HFFc6 (cell line): ENCODE measurements at regions not wholly inside any gene's neighbourhood (a gene's known extent, or its start where the extent isn't known, plus 50 kb on each side); places are given as distances from the start of the nearest gene placed in this dataset.

ENCODE experiments used
- DNase-seq: peaks from one replicate; pipeline ENCODE4 v3.0.0-alpha.2; 2018
- H3K27ac Mint-ChIP-seq: 2 replicates; pipeline ENCODE4 v1.8.0; 2020; ENCODE audit warnings: mild to moderate bottlenecking, mixed read lengths
- H3K27me3 Mint-ChIP-seq: 2 replicates; pipeline ENCODE4 v1.8.0; 2021; ENCODE audit warnings: mild to moderate bottlenecking, moderate library complexity, mixed read lengths; ENCODE audit not compliant: insufficient read depth
- H3K36me3 Mint-ChIP-seq: 2 replicates; pipeline ENCODE4 v1.8.0; 2021; ENCODE audit warnings: low read depth, mixed read lengths
- H3K4me1 Mint-ChIP-seq: 2 replicates; pipeline ENCODE4 v1.8.0; 2020; ENCODE audit warnings: low read depth, mixed read lengths
- H3K4me3 Mint-ChIP-seq: 2 replicates; pipeline ENCODE4 v1.8.0; 2020; ENCODE audit warnings: mild to moderate bottlenecking, moderate library complexity, mixed read lengths
- H3K9me3 Mint-ChIP-seq: 2 replicates; pipeline ENCODE4 v1.8.0; 2020; ENCODE audit warnings: mild to moderate bottlenecking, mixed read lengths
- TF ChIP-seq, protein P1 (sequence below): fragments of 200-600 bp; sonication (generic); IDR thresholded peaks from 2 replicates; pipeline ENCODE4 v1.5.0; 2021; ENCODE audit warnings: antibody characterized with exemption, mild to moderate bottlenecking

- Mint-ChIP-seq H3K9me3 (no peaks in the 10 kb centered on the region), H3K4me1 (peaks cover 19% of the 10 kb centered on the region; the same call in 1 of the 2 replicates), H3K4me3 (no peak overlapping the region), H3K36me3 (no peaks in the 10 kb centered on the region), H3K27ac (no peak overlapping the region), H3K27me3 (no peaks in the 10 kb centered on the region; the same call in 1 of the 2 replicates)
- TF ChIP-seq, protein P1, sequence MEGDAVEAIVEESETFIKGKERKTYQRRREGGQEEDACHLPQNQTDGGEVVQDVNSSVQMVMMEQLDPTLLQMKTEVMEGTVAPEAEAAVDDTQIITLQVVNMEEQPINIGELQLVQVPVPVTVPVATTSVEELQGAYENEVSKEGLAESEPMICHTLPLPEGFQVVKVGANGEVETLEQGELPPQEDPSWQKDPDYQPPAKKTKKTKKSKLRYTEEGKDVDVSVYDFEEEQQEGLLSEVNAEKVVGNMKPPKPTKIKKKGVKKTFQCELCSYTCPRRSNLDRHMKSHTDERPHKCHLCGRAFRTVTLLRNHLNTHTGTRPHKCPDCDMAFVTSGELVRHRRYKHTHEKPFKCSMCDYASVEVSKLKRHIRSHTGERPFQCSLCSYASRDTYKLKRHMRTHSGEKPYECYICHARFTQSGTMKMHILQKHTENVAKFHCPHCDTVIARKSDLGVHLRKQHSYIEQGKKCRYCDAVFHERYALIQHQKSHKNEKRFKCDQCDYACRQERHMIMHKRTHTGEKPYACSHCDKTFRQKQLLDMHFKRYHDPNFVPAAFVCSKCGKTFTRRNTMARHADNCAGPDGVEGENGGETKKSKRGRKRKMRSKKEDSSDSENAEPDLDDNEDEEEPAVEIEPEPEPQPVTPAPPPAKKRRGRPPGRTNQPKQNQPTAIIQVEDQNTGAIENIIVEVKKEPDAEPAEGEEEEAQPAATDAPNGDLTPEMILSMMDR = no peak
- DNase-seq = no peak
Observed at GRCh38 chrX:7714351-7714750, 128.6 kb upstream of the VCX start.

DNA sequence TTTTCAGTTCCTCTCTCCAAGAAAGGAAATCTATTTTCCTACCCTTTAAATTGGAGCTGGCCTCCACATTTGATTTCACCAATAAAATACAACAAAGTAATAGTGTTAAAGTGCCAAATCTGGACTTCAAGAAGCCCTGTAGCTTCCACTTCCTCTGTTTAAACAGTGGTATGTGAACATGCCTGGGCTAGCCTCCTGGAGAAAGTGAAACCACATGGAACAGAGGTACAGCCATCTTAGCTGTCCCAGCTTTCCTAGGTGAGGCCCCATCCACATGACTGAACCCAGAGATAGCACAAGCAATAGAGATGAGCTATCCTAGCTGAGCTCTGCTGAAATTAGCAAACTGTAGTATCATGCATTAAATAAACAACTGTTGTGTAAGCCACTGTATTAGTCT lies 131.8 kb upstream of the VCX start:
- Mint-ChIP-seq H3K36me3 (no peaks in the 10 kb centered on the region), H3K4me3 (no peak overlapping the region), H3K9me3 (no peaks in the 10 kb centered on the region), H3K27ac (peak overlapping the region; percentile 36; the same call in 1 of the 2 replicates), H3K27me3 (no peaks in the 10 kb centered on the region; the same call in 1 of the 2 replicates), H3K4me1 (peaks cover 19% of the 10 kb centered on the region; the same call in 1 of the 2 replicates)
- DNase-seq = no peak
- TF ChIP-seq, protein P1 = no peak

DNA sequence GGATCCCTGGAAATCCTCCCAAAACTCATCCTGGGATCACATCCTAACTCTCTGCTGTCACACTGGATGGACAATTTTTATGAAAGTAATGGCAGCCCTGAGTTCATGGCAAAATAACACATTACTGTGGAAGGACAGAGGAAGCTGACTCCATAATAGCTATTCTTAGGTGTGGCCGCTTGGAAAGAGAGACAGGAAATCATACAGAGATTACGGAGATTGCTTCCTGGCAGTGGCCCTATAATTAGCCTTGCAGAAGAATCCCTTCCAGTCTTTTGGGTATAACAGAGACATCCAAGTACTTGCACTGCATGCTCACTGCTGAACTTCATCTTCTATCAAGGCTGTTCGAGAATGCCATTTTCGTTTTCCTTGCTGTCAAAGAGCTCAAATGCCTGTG lies 133.1 kb upstream of the VCX start:
- Mint-ChIP-seq H3K9me3 (no peaks in the 10 kb centered on the region), H3K4me3 (peak overlapping the region; percentile 77; the same call in 1 of the 2 replicates), H3K27ac (peak overlapping the region; percentile 73; the same call in 1 of the 2 replicates), H3K4me1 (peaks cover 19% of the 10 kb centered on the region; the same call in 1 of the 2 replicates), H3K27me3 (no peaks in the 10 kb centered on the region; the same call in 1 of the 2 replicates), H3K36me3 (no peaks in the 10 kb centered on the region)
- DNase-seq = no peak
- TF ChIP-seq, protein P1 = no peak

- Mint-ChIP-seq H3K27ac (no peak overlapping the region), H3K9me3 (no peaks in the 10 kb centered on the region; the same call in 1 of the 2 replicates), H3K4me1 (peaks cover 20% of the 10 kb centered on the region; the same call in 1 of the 2 replicates), H3K27me3 (no peaks in the 10 kb centered on the region), H3K36me3 (no peaks in the 10 kb centered on the region), H3K4me3 (no peak overlapping the region)
- TF ChIP-seq, protein P1 = peak; percentile 68
- peak; percentile 3 for DNase-seq
Observed at GRCh38 chrX:7706032-7706431, 136.9 kb upstream of the VCX start.

GRCh38 chrX:7704205-7704604 lies 138.8 kb upstream of the VCX start:
- Mint-ChIP-seq H3K9me3 (no peaks in the 10 kb centered on the region; the same call in 1 of the 2 replicates), H3K36me3 (no peaks in the 10 kb centered on the region), H3K4me1 (peaks cover 6% of the 10 kb centered on the region; the same call in 1 of the 2 replicates), H3K27ac (no peak overlapping the region), H3K4me3 (no peak overlapping the region; the same call in 1 of the 2 replicates), H3K27me3 (0 out of 2 replicates have a peak, but pooled peaks cover 2% of the 10 kb centered on the region)
- TF ChIP-seq, protein P1 = no peak
- DNase-seq = no peak
